ENCODE measurements at regions not wholly inside any gene's neighbourhood (a gene's known extent, or its start where the extent isn't known, plus 50 kb on each side); places are given as distances from the start of the nearest gene placed in this dataset. TPM values are rescaled to one million over a fixed set of nuclear protein-coding genes. Genes with fewer than 3 reads are reported as not detected.

GRCh38 chr4:151613290-151613689 is 147.5 kb downstream of the GATB start:
- Histone ChIP-seq H3K27ac (ENCODE audit: low read length) (no peak overlapping the region), H3K4me1 (ENCODE audit: low read length) (no peaks in the 10 kb centered on the region), H3K4me3 (ENCODE audit: low read length) (no peak overlapping the region), H3K9ac (ENCODE audit: low read length) (no peak overlapping the region), H3K4me2 (ENCODE audit: low read depth, low read length, poor library complexity, severe bottlenecking) (no peak overlapping the region), H2AFZ (ENCODE audit: low read length) (no peak overlapping the region), H3K9me2 (replicated peaks; ENCODE audit: insufficient read depth, low read length) (no peaks in the 10 kb centered on the region), H3K9me3 (ENCODE audit: low read length) (no peaks in the 10 kb centered on the region), H3K27me3 (ENCODE audit: low read length) (no peaks in the 10 kb centered on the region), H3K36me3 (ENCODE audit: insufficient read depth, low read length) (no peaks in the 10 kb centered on the region), H4K20me1 (ENCODE audit: insufficient read depth, low read depth, low read length) (no peaks in the 10 kb centered on the region), H3K79me2 (ENCODE audit: low read length) (no peaks in the 10 kb centered on the region)
- DNase-seq, result no peak

GRCh38 chr4:151614561-151614960 is 146.2 kb downstream of the GATB start:
- DNase-seq, result no peak
- Histone ChIP-seq H3K4me1 (ENCODE audit: low read length) (no peaks in the 10 kb centered on the region), H2AFZ (ENCODE audit: low read length) (no peak overlapping the region), H3K9ac (ENCODE audit: low read length) (no peak overlapping the region), H3K9me3 (ENCODE audit: low read length) (no peaks in the 10 kb centered on the region), H3K36me3 (ENCODE audit: insufficient read depth, low read length) (no peaks in the 10 kb centered on the region), H4K20me1 (ENCODE audit: insufficient read depth, low read depth, low read length) (no peaks in the 10 kb centered on the region), H3K4me2 (ENCODE audit: low read depth, low read length, poor library complexity, severe bottlenecking) (no peak overlapping the region), H3K27me3 (ENCODE audit: low read length) (no peaks in the 10 kb centered on the region), H3K4me3 (ENCODE audit: low read length) (no peak overlapping the region), H3K79me2 (ENCODE audit: low read length) (no peaks in the 10 kb centered on the region), H3K27ac (ENCODE audit: low read length) (no peak overlapping the region), H3K9me2 (replicated peaks; ENCODE audit: insufficient read depth, low read length) (no peaks in the 10 kb centered on the region)

DNA sequence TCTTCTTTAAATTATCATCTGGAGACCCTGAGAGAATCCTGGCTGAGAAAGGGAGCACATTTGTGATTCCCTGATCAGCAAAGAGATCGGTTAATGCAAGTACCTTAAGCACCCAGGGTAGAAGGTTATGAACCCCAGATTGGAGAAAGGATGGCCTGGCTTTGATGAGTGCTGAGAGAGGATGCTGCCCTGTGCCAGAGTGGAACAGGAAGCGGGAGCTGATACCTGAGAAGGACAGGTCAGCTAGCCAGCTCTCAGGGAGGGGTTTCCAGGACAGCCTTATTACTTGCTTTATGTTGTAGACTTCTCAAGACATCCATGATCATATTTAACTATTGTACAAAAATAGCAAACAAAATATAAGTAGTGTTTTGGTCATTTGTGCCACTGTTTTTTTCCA is 141.9 kb downstream of the GATB start:
- Histone ChIP-seq H3K79me2 (ENCODE audit: low read length) (no peaks in the 10 kb centered on the region), H3K36me3 (ENCODE audit: insufficient read depth, low read length) (no peaks in the 10 kb centered on the region), H3K9me3 (ENCODE audit: low read length) (no peaks in the 10 kb centered on the region), H3K4me3 (ENCODE audit: low read length) (no peak overlapping the region), H3K4me2 (ENCODE audit: low read depth, low read length, poor library complexity, severe bottlenecking) (no peak overlapping the region), H3K27me3 (ENCODE audit: low read length) (no peaks in the 10 kb centered on the region), H4K20me1 (ENCODE audit: insufficient read depth, low read depth, low read length) (no peaks in the 10 kb centered on the region), H3K9me2 (replicated peaks; ENCODE audit: insufficient read depth, low read length) (no peaks in the 10 kb centered on the region), H3K27ac (ENCODE audit: low read length) (no peak overlapping the region), H3K9ac (ENCODE audit: low read length) (no peak overlapping the region), H3K4me1 (ENCODE audit: low read length) (no peaks in the 10 kb centered on the region), H2AFZ (ENCODE audit: low read length) (no peak overlapping the region)
- DNase-seq, result no peak

GRCh38 chr4:151620066-151620465 is 140.7 kb downstream of the GATB start:
- Histone ChIP-seq H3K9me3 (ENCODE audit: low read length) (no peaks in the 10 kb centered on the region), H3K27me3 (ENCODE audit: low read length) (no peaks in the 10 kb centered on the region), H4K20me1 (ENCODE audit: insufficient read depth, low read depth, low read length) (no peaks in the 10 kb centered on the region), H3K4me1 (ENCODE audit: low read length) (no peaks in the 10 kb centered on the region), H3K4me3 (ENCODE audit: low read length) (no peak overlapping the region), H2AFZ (ENCODE audit: low read length) (no peak overlapping the region), H3K4me2 (ENCODE audit: low read depth, low read length, poor library complexity, severe bottlenecking) (no peak overlapping the region), H3K9ac (ENCODE audit: low read length) (no peak overlapping the region), H3K9me2 (replicated peaks; ENCODE audit: insufficient read depth, low read length) (no peaks in the 10 kb centered on the region), H3K79me2 (ENCODE audit: low read length) (no peaks in the 10 kb centered on the region), H3K36me3 (ENCODE audit: insufficient read depth, low read length) (no peaks in the 10 kb centered on the region), H3K27ac (ENCODE audit: low read length) (no peak overlapping the region)
- DNase-seq, result no peak

Small RNA genes in the stretch of these regions (small RNA-seq; reads per million reads assigned to genes)
- gene RN7SKP35, result not detected

All from Karpas-422 (cell line).